ENCODE measurements at regions not wholly inside any gene's neighbourhood (a gene's known extent, or its start where the extent isn't known, plus 50 kb on each side); places are given as distances from the start of the nearest gene placed in this dataset.
A peak's percentile ranks its signal among the peaks of the same experiment; 100 is the strongest.

DNA sequence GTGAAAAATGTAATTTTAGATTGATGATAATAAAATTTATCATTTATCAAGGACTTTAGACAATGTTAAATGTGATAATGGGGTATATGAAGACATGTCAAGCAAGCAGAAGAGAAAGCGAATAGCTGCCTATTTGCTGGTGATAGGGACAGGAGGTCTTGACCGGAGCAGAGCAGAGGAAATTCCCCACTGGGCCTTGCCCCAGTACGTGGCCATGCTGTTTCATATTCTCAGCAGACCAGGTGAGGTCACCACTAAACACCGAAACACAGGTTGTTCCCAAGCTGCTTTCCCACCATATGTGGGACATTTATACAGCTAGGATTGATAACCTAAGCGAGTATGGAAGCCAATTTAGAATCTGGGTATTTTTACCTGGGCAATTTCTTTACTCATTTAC lies 1629.6 kb downstream of the FAM181B start:
- DNase-seq: no peak

- DNase-seq: no peak
Measured at GRCh38 chr11:81098471-81098870, 1635.2 kb downstream of the FAM181B start.

DNA sequence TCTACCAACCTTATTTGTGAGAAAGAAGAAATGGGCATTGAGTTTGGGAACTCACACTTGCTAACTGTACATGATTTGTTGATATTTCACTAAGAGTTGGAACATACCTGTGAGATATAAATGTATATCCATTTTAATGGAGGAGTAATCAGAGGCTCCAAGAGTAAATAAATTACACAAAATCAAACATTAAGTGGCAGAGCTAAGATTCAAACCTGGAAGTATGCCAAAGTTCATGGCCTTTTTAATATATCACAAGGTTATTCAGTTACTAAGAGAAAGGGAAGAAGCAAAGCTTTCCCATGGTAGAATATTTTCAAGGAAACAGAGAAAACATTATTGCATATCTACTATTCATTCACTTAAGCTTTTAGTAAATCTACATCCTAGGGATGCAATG lies 1641.1 kb downstream of the FAM181B start:
- DNase-seq: no peak

- no peak for DNase-seq
Measured at GRCh38 chr11:81089242-81089641, 1644.4 kb downstream of the FAM181B start.

DNA sequence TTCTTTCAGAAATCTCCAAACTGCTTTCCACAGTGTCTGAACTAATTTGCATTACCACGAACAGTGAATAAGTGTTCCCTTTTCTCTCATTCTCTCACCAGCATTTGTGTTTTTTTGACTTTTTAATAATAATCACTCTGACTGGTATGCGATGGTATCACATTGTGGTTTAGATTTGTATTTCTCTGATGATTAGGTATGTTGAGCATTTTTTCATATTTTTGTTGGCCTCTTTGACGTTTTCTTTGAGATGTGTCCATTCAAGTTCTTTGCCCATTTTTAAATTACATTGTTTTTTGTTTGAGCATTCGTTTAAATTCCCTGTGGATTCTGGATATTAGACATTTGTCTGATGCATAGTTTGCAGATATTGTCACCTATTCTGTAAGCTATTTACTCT lies 1639.6 kb upstream of the TENM4 start:
- DNase-seq: no peak

GRCh38 chr11:81072273-81072672 lies 1631.4 kb upstream of the TENM4 start:
- no peak for DNase-seq

DNA sequence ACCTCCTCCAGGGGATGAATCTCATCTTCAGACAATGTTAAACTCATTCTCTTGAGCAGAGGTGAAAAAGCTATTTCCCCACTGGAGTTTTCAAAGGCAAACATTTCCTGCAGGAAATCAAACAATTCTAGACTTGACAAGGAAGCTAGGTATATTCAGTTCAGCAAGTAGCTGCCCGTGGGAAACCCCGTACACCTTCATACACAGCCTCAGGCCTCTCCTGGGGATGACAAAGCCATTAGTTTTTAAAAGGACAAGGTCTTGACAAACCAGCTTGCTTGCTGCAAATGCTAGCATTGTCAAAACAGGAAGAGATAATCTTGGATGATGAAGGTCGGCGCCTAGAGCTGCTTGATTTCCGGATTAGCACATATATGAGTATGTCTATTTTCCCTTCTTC lies 1630.8 kb upstream of the TENM4 start:
- DNase-seq: no peak

- DNase-seq: peak; percentile 0 to 5
Measured at GRCh38 chr11:81070948-81071347, 1630.1 kb upstream of the TENM4 start.

GRCh38 chr11:81059356-81059755 lies 1618.5 kb upstream of the TENM4 start:
- DNase-seq: no peak

DNA sequence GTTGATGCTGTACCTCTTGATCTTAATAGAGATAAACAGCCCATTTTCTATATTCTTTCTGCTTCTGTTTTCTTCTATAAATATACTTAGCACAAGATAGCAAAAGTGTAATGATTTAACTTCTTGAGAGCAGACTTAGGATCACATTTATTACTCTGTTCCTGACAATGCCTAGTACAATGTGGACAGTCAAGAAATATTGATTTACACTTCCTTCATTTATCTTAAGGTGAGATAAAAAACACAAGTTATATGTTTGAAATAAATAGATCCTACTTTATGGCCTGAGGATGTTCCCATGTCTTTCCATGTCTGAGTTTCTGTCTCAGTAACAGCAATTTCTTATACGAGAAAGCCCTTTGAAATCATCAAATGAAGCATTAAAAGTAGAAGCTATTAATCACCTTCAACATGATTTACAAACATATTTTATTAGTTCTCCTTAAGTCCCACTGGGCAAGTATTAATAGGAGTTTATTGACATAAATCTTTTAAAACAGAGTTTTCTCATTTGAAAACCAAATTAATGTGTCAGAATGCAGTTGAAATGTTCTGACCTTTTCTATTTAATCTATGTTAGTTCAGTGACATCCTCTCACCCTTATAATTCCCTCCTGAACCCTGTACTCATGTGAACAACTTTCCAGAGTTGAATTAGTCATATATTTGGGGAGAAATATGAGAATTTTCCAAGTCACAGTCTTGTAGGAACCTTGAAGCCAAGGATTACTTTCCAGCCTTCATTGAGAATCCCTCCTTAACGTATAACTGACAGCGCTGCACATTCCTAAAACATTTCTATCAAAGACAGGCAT lies 1611.7 kb upstream of the TENM4 start:
- no peak for DNase-seq

DNA sequence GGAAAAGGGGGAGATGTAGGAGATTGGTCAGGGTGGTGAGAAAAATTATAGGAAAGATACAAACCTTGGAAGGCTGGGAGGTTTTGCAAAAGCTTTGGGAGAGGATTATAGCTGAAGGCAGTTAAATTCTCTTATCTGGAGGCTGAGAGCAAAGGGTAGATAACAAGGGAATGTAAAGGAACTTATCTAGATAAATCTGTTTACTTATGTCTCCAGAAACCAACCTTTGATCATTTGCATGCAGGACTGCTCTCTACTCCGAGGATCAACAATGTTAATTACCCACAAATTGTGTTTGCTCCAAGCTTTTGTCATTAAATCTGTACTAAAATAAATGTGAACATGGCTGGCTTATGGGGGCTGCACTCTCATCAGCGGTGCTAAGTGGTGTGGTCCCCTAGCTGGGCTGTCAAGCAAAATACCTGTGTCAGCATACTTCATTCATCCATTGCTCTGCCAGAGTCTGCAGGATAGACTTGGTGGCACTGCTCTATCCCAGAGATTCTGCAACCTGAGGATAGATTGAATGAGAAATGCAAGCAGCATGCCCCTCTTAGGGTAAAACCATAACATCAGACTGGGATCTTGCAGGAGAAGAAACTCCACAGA lies 1599.2 kb upstream of the TENM4 start:
- DNase-seq: no peak

GRCh38 chr11:81036168-81036870 lies 1595.5 kb upstream of the TENM4 start:
- DNase-seq: no peak

DNA sequence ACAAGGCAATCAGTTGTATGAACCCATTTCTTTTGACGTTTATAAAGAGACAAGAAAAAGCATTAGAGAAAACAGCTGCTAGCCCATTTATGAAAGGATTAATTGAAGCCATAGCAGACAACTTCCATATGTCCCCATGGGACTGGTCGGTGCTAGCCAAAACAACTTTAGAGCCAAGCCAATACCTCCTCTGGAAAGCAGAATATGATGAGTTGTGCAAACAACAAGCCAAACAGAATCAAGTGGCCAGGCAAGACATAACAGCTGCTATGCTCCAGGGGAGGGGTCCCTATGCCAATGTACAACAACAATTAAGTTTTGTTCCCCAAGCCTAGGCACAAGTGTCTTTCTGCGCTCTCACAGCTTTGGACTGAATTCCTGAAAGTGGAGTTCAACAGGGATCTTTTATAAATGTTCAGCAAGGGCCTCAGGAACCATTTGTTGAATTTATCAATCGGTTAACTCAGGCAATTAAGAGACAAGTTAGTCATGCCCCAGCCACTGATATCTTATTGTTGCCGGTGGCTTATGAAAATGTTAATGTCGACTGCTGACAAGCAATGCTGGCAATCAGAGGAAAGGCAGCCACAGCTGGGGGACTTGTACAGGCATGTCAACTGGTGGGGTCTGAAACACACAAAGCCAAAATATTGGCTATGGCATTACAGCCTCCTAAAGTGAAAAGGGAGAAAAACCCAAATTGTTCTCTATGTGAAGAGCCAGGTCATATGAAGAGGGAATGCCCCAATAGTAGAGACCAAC lies 1593.1 kb upstream of the TENM4 start:
- no peak for DNase-seq

GRCh38 chr11:81032906-81033305 lies 1592.1 kb upstream of the TENM4 start:
- DNase-seq: no peak

DNA sequence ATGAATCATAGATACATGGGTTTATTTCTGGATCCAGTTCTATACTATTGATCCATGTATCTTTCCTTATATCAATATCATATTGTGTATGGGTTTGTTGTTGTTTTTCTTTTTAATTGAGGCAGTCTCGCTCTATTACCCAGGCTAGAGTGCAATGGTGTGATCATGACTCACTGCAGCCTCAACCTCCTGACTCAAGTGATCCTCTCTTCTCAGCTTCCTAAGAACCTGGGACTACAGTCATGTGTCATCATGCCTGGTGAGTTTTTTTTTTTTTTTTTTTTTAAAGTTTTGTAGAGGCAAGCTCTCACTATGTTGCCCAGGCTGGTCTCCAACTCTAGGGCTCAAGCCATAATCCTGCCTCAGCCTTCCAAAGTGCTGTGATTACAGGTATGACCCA lies 1589.4 kb upstream of the TENM4 start:
- DNase-seq: no peak

- DNase-seq: no peak
Measured at GRCh38 chr11:81026032-81026431, 1585.2 kb upstream of the TENM4 start.

GRCh38 chr11:81022057-81022456 lies 1581.2 kb upstream of the TENM4 start:
- no peak for DNase-seq

GRCh38 chr11:81010631-81011030 lies 1569.8 kb upstream of the TENM4 start:
- DNase-seq: no peak

GRCh38 chr11:81007046-81007445 lies 1566.2 kb upstream of the TENM4 start:
- no peak for DNase-seq

- DNase-seq: no peak
Measured at GRCh38 chr11:81005595-81005994, 1564.8 kb upstream of the TENM4 start.

GRCh38 chr11:81004576-81004975 lies 1563.7 kb upstream of the TENM4 start:
- DNase-seq: no peak

DNA sequence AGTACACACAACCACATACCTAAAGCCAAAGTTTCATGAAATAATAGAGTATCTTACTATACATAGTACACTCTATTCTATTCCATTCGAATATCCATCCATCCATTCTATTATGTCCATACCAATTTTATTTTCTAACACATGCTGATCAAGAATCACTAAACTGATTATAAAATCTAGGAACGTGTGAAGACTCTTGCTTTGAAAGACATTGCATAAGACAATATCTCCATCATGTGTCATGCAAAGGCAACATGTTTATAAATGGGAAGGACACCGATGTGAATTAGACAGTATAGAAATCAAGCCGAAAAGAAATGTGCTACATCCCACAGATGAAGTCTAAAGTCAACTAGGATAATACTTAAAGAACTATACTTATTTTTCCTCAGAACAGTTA lies 1561.5 kb upstream of the TENM4 start:
- DNase-seq: no peak

DNA sequence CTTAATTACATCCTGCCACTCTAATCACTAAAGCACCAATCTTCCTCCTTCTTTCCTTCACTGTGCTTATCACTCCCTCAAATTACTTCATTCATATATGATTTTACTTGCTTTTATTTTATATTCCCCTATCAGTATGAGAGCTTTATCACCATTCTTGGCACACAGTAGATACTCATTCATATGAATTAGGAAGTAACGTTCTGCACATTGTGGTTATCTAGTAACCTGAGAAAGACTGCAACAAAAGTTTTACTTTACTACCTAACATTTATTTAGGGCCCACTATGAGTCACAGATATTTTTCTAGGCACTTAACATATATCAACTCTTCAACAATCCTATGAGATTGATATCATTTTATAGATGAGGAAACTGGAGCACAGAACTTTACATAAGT lies 1559.9 kb upstream of the TENM4 start:
- no peak for DNase-seq

Measured in inflammatory macrophage (primary cell).